Right renal pelvis (tissue), 4 donors: ENCODE measurements at regions not wholly inside any gene's neighbourhood (a gene's known extent, or its start where the extent isn't known, plus 50 kb on each side); places are given as distances from the start of the nearest gene placed in this dataset.

Source experiments
- DNase-seq, 4 donors: peaks; one replicate each; pipeline ENCODE4 v3.0.0-alpha.2; 2013; ENCODE audit warnings: low read depth in 4 of 4, low spot score in 3 of 4, missing footprints in 1 of 4

DNA sequence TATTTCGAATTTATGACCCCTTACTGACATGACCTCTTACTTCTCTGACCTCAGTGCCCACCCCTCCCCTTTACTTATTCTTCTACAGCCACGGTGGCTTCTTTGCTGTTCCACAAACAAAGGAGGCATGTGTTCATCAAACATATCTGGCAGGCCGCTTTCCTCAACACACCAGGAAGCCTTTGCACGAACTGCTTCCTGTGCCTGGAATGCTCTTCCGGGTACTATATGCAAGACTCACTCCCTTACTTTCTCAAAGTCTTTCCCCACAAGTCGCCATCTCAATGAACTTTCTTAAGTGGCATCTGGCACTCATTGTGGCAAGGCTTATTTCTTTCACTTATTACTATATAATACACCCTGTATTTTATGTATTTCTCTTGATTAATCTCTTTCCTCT lies 351.5 kb upstream of the DDX53 start:
- DNase-seq: no peak

GRCh38 chrX:22650691-22651090 lies 349.1 kb upstream of the DDX53 start:
- DNase-seq: no peak

- no peak for DNase-seq
Measured at GRCh38 chrX:22652596-22652995, 347.2 kb upstream of the DDX53 start.

- DNase-seq: no peak
Measured at GRCh38 chrX:22660756-22661155, 339.0 kb upstream of the DDX53 start.

- no peak for DNase-seq
Measured at GRCh38 chrX:22662776-22663175, 337.0 kb upstream of the DDX53 start.

- DNase-seq: no peak
Measured at GRCh38 chrX:22664826-22665225, 334.9 kb upstream of the DDX53 start.

- no peak for DNase-seq
Measured at GRCh38 chrX:22665818-22666217, 333.9 kb upstream of the DDX53 start.

DNA sequence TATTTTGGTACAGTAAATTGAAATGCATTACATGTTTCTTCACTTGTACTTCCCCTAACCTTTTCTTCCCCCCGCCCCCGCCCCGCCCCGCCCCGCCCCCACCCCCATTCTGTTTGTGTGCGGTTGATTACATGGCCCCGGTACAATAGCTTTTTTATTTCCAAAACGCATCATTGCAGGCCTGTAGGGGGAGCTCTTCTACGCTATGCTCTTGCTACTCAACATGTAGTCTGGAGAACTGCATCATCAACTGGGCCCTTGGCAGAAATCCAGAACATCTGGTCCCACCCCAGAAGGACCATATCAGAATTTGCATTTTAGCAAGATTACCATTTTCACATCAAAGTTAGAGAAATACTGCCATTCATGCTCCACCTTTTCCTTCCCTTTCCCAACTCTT lies 333.3 kb upstream of the DDX53 start:
- DNase-seq: no peak

GRCh38 chrX:22674932-22675331 lies 324.8 kb upstream of the DDX53 start:
- DNase-seq: no peak

- DNase-seq: peak in 3 of 4 donors; percentile 20 to 35 (median 28)
Measured at GRCh38 chrX:22686138-22686541, 313.6 kb upstream of the DDX53 start.

DNA sequence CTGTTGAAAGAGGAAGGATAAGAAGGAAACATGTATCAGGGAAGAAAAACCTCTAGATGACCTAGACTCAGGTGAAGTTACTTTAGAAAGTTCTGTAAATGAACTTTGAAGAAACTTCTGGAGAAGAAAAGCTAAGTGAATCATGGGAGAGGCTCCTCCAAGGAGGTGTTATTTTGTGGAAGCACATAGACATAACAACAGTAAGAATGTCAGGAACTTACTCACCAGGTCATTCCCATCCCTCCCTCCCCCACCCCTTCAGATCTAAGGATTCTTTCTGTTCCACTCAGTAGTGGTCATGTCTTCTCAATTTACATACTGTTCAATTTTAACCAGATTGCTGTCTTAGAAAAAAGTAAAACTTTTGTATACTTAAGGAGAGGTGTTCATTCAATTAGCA lies 310.5 kb upstream of the DDX53 start:
- no peak for DNase-seq

DNA sequence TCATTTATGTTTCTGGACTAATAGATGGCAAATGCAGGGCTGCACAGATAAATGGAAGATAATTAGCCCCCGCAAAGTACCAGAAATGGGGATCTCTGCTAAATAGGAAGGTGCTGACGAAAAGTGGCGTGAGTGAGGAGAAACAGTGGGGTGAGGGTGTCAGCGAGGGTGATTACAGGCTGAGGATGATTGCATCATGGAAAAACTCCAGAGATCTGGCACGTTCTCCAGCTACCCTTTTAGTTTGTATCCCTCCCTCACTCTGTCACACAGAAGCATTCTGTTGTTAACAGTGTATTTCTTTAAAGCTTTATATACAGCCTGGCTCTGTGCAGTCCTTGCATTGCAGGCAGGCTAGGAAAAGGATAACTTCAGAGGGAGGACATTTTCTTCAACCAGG lies 309.6 kb upstream of the DDX53 start:
- DNase-seq: no peak

DNA sequence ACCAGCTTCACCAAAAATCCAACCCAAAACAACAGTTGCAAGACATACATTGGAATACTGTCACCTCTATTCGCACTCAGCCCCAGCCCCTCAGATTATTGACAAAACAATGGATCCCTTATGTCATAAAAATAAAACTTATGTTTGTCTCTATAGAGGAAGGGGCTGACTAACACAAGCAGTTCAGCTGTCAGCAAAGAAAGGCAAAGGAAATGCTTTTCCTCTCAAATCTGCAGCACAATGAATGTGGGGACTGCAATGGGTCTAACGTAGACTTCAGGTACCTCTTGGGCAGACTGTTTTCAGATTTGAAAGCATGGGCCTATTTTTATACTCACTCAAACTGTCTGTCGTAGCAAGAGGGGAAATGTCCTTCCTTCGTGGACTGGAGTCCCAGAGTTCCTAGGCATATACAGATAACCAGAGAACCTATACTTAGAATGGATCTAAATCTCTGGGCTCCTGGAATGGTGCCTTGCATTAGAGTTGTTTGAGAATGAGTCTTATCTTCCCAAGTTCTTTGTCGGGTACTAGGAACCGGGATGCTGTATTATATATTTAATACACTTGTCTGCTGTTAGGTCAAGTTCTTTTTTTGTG lies 307.7 kb upstream of the DDX53 start:
- no peak for DNase-seq

DNA sequence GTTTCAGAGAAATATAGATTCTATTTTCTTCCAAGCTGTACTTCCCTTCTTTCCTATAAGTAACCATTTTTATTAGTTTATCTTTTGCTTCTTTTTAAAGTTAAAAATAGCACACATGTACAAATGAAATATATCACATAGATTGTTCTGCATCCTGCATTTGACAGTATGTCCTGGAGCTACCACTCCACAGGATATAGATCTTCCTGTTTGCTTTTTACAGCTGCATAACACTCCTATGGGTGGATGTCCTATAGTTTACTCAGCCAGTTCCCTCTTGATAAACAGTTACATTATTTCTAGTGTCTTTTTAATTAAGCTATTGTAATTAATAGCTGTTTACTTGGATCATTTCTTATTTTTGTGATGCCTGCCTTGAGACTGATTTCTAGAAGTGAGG lies 301.6 kb upstream of the DDX53 start:
- DNase-seq: no peak

DNA sequence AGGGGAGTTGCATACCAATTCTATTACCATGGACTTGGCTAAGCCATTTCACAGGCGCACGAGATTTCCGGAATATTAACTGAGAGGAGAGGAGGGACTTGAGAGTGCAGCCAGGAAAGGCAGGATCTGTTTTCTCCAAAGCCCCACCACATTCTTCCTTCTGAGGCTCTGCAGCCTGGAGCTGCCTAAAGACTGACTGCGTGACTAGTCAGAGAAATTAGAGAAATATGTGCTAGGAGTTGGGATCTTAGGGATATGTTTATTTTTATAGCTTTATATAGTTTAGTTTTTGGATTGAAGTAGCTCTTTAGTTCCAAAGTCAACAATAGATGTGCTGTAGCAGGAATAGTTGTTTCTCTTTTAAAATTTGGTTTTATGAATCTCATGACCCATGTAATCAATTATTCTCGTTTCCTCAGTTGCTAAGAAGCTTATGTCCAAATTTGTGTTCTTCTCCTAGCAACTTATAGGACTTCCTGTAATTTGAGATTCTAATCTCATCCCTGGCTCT lies 300.1 kb upstream of the DDX53 start:
- DNase-seq: peak in 3 of 4 donors; percentile 18 to 47 (median 25)

- no peak for DNase-seq
Measured at GRCh38 chrX:22712942-22713341, 286.8 kb upstream of the DDX53 start.

GRCh38 chrX:22730542-22730941 lies 269.2 kb upstream of the DDX53 start:
- no peak for DNase-seq

DNA sequence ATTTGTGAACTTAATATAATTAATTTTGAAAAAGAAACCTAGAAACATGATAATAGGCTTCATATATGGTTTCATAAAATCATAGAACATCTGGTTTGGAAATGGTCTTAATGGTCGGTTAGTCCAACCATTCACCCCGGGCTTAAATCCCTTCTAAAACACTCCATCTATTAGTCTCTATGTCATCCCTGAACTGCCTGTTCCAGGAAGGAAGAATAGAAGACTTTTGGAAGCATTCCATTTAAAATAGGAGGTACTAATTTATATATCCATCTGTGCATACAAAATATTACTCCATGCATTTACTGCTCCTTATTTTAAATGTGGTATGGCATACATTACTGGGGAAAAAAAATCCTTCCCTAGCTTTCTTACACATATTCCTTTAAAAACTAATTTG lies 262.2 kb upstream of the DDX53 start:
- no peak for DNase-seq

DNA sequence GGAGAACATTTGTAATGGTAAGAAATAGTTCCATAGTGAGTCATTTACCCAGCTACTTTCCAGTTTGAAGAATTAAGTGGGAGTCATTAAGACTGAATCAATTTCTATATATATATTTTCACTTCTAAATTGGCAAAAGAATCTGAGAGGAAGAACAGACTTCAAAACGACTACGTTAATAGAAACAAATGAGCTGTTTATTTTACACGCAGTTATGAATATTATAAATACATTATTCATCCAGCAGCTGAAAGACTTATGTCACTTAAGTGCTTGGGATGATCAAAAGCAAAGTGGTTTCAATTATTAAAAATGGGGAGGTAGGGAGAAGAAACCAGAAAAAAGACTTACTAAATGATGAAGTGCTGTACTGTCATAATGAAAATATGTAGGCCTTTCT lies 260.5 kb upstream of the DDX53 start:
- DNase-seq: no peak

GRCh38 chrX:22740836-22741235 lies 258.9 kb upstream of the DDX53 start:
- no peak for DNase-seq

DNA sequence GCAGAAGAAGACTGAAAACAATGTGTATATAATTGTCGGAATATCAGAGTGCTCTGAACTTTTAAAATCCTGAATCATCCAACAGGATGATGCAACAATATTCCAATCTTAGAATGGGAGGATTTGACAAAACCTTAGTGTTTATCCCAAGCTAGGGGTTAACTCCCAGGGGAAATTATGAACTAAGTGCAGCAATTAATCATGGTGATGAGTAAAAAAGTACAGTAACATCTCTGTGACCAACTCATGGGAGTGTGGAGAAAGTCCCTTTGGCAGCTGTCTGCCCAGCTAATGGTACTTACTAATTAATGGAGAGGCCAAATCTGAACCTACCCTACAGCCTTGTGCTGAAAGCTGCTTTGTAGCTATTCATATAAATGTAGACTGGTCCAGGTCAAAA lies 257.6 kb upstream of the DDX53 start:
- DNase-seq: no peak

- DNase-seq: no peak
Measured at GRCh38 chrX:22746081-22746480, 253.7 kb upstream of the DDX53 start.
